ENCODE measurements at regions not wholly inside any gene's neighbourhood (a gene's known extent, or its start where the extent isn't known, plus 50 kb on each side); places are given as distances from the start of the nearest gene placed in this dataset.

DNA sequence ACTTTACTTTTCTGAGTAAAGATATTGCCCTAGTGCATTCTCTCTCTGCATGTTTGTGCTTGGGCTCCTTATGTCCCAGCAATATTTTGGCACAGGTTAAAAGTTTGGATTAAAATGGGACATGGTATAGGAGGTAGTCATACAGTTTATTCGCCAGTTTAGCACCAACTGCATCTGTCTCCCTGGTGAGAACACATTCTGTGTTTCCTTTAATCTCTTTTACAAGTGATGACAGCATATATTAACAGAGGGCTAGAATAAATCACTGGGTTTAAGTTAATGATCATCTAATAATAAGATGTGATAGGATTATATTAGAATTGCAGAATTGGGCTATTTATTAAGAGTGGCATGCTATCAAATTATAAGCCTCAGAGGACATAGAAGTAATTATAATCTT, 550.1 kb downstream of the LRRC70 start:
- TF ChIP-seq CTCF (IDR thresholded peaks at IDR 0.05), result no peak
- Histone ChIP-seq H3K36me3 (ENCODE audit: insufficient read depth in 1 of 2, low read depth in 1 of 2) (no peaks in the 10 kb centered on the region), H3K4me1 (no peaks in the 10 kb centered on the region), H3K4me3 (no peak overlapping the region), H3K27me3 (ENCODE audit: insufficient read depth in 3 of 3, low read length in 2 of 3) (no peaks in the 10 kb centered on the region), H3K27ac (no peak overlapping the region), H3K9me3 (no peaks in the 10 kb centered on the region)
- intact Hi-C loops (cut with DNase I), result no loop called here
- WGBS, 3 donors, result 44 to 59% (median 50%) methylated on average over 1 of the region's 1 CpG
- ATAC-seq (no peak), DNase-seq (no peak)

GRCh38 chr5:63128018-63128417, 549.4 kb downstream of the LRRC70 start:
- Histone ChIP-seq H3K27ac (no peak overlapping the region), H3K36me3 (ENCODE audit: insufficient read depth in 1 of 2, low read depth in 1 of 2) (no peaks in the 10 kb centered on the region), H3K4me1 (no peaks in the 10 kb centered on the region), H3K4me3 (no peak overlapping the region), H3K9me3 (no peaks in the 10 kb centered on the region), H3K27me3 (ENCODE audit: insufficient read depth in 3 of 3, low read length in 2 of 3) (no peaks in the 10 kb centered on the region)
- ATAC-seq, result no peak
- no peak for TF ChIP-seq CTCF (IDR thresholded peaks at IDR 0.05)
- DNase-seq, result no peak
- 19 to 49% (median 30%) methylated on average over 2 of the region's 2 CpGs for WGBS, 3 donors
- intact Hi-C loops (cut with DNase I), result no loop called here

- Histone ChIP-seq H3K27ac (no peak overlapping the region), H3K36me3 (ENCODE audit: insufficient read depth in 1 of 2, low read depth in 1 of 2) (no peaks in the 10 kb centered on the region), H3K4me1 (no peaks in the 10 kb centered on the region), H3K27me3 (ENCODE audit: insufficient read depth in 3 of 3, low read length in 2 of 3) (no peaks in the 10 kb centered on the region), H3K4me3 (no peak overlapping the region), H3K9me3 (no peaks in the 10 kb centered on the region)
- ATAC-seq, result no peak
- WGBS, 3 donors, result 72 to 84% (median 78%) methylated on average over 2 of the region's 2 CpGs
- DNase-seq, result no peak
- intact Hi-C loops (cut with DNase I), result no loop called here
- TF ChIP-seq CTCF (IDR thresholded peaks at IDR 0.05), result no peak
Observed at GRCh38 chr5:63127054-63127453, 548.4 kb downstream of the LRRC70 start.

DNA sequence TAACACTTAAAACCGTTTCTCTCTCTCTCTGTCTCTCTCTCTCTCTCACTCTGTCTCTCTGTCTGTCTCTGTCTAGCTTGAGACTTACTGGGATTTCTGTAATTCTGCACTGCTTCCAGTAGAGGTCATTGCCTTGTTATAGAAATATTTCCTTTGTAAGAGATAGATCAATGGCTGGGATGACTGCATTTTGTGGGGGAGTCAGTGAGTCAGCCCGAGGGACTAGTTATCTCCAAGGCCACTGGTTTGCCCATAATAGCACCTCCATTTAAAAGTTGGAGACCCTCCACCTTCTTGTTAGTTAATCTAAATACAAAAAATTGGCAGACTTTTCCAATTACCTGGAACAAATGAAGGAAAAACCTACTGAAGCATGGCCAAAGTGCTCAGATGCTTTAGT, 547.2 kb downstream of the LRRC70 start:
- H3K36me3 ChIP-seq (ENCODE audit: insufficient read depth in 1 of 2, low read depth in 1 of 2), result no peaks in the 10 kb centered on the region
- no peak overlapping the region for H3K27ac ChIP-seq
- ATAC-seq, result no peak
- 30 to 53% (median 39%) methylated on average over 2 of the region's 2 CpGs for WGBS, 3 donors
- TF ChIP-seq CTCF (IDR thresholded peaks at IDR 0.05), result no peak
- H3K9me3 ChIP-seq, result no peaks in the 10 kb centered on the region
- intact Hi-C loops (cut with DNase I), result no loop called here
- H3K4me1 ChIP-seq, result no peaks in the 10 kb centered on the region
- no peak overlapping the region for H3K4me3 ChIP-seq
- DNase-seq, result no peak
- H3K27me3 ChIP-seq (ENCODE audit: insufficient read depth in 3 of 3, low read length in 2 of 3), result no peaks in the 10 kb centered on the region

DNA sequence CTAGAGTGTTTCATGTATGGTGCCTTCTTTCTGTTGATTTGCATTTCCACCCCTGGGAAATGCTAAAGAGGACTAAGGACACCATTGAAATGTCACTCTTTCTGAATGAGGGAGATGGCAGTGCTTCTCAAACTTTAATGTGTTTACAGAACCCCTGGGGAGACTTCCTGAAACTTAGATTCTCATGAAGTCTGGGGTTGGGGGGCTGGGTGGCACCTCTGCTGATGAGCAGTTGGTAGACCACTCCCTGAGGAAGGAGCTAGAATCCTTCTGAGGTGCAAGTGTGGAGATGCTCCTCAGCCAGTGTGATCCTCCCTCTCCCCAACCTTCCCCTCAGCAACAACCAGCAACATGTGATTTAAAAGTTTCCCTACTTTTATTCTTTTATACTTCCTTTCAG, 546.8 kb downstream of the LRRC70 start:
- H3K27me3 ChIP-seq (ENCODE audit: insufficient read depth in 3 of 3, low read length in 2 of 3), result no peaks in the 10 kb centered on the region
- no peaks in the 10 kb centered on the region for H3K9me3 ChIP-seq
- intact Hi-C loops (cut with DNase I), result no loop called here
- H3K4me1 ChIP-seq, result no peaks in the 10 kb centered on the region
- no peak for TF ChIP-seq CTCF (IDR thresholded peaks at IDR 0.05)
- DNase-seq, result no peak
- H3K4me3 ChIP-seq, result no peak overlapping the region
- no peaks in the 10 kb centered on the region for H3K36me3 ChIP-seq (ENCODE audit: insufficient read depth in 1 of 2, low read depth in 1 of 2)
- no peak for ATAC-seq
- H3K27ac ChIP-seq, result no peak overlapping the region
